ENCODE measurements at regions not wholly inside any gene's neighbourhood (a gene's known extent, or its start where the extent isn't known, plus 50 kb on each side); places are given as distances from the start of the nearest gene placed in this dataset.

DNA sequence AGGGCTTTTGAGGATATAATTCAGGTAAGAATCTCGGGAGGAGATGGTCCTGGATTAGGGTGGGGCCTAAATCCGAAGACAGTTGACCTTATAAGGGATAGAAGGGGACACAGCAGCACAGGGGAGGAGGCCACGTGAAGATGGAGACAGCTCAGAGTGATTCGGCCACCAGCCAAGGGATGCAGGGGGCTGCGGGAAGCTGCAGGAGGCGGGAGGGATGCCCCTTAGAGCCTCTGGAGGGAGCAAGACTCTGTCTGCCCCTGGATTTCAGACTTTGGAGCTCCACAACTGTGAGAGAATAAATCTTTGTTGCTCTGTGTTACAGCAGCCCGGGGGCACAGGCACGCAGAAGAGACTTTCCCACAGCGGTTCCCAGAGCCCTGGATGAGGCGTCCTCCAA lies 143.7 kb downstream of the ASB1 start:
- Histone ChIP-seq H3K4me1 (no peaks in the 10 kb centered on the region), H3K27ac (no peak overlapping the region), H3K9me3 (no peaks in the 10 kb centered on the region), H3K27me3 (no peaks in the 10 kb centered on the region), H3K36me3 (no peaks in the 10 kb centered on the region), H3K4me3 (no peak overlapping the region)
- TF ChIP-seq CTCF (IDR thresholded peaks at IDR 0.05): no peak
- DNase-seq (ENCODE audit: low spot score): no peak

DNA sequence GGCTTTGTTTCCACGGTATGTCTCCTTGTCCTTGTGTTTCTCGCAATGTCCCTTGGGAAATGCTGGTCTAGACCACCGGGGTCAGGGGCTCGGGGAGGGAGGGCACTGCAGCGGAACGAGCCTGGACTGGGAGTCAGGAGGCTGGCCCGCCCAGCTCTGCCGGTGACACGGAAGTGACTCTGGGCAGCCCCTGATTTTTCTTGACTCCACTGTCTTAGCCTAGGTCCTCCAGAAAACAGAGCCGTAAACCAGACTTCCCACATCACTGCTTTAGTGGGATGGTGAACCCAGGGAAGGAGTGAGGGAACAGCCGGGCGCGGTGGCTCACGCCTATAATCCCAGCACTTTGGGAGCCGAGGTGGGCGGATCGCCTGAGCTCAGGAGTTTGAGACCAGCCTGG lies 144.2 kb downstream of the ASB1 start:
- no peak for DNase-seq (ENCODE audit: low spot score)
- Histone ChIP-seq H3K4me3 (no peak overlapping the region), H3K27me3 (no peaks in the 10 kb centered on the region), H3K36me3 (no peaks in the 10 kb centered on the region), H3K9me3 (no peaks in the 10 kb centered on the region), H3K4me1 (no peaks in the 10 kb centered on the region), H3K27ac (no peak overlapping the region)
- no peak for TF ChIP-seq CTCF (IDR thresholded peaks at IDR 0.05)

DNA sequence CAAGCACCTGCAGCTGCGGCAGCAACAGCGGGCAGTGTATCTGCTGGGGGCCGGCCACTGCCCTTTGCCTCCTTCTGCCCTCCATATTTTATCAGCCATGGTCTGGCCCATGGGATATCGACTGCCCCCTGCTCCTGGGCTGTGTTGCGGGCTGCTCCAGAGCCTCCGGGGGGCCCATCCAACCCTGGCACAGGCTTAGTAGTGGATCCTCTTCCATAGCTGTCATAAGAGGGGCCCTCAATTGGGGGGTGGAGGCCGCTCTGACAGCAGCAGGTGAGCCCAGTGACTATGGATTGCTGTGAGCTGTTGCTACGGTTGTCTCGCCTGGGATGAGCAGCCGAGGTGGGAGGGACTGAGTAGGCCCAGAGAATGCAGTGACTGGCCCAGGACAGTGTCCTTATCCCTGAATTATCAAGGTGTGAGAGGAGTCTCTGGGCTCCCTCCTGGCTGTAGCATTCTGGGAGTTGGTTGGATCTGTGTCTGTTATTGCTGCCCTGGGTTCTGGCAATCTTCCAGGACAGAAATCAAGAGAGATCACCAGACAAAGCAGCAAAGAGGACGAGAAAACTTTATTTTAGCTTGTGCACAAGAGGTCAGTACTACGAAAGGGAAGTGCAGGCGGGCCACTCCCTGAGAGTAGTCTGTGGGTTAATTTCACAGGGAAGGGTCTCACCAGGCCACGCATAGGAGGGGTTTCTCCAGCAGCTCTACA lies 145.1 kb downstream of the ASB1 start:
- DNase-seq (ENCODE audit: low spot score): no peak
- Histone ChIP-seq H3K4me1 (no peaks in the 10 kb centered on the region), H3K4me3 (no peak overlapping the region), H3K27ac (no peak overlapping the region), H3K27me3 (no peaks in the 10 kb centered on the region), H3K9me3 (no peaks in the 10 kb centered on the region), H3K36me3 (no peaks in the 10 kb centered on the region)
- no peak for TF ChIP-seq CTCF (IDR thresholded peaks at IDR 0.05)

DNA sequence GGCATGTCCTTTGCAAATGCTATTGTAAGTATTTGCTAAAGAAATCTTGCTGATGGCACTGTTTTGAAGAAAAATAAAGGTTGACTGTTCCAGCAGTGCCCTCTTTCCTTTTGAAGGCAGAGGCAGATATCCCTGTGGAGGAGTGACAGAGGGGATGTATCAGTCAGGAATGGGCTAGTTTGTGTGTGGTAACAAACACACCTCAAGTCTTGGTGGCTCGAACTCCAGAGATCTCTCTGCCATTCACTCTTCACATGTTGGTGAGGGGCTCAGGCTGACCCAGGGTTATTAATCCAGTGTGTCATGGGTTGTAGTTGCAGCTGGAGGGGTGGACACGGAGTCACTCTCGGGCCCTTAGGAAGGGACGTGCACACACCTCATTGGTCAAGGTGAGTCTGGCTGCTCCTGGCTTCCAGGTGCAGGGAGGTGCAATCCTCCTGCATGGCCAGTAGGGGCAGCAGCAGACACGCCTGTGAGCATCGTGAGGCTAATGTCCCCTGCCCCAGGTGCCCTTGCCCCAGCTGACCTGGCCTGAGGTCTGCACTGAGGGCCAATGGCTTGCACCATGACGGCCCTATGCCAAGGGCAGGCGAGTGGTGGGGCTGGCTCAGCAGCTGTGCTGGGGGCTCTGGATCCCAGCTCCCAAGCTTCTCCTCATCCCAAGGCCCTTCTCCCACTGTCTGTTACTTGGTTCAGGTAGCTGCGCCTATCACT lies 146.5 kb downstream of the ASB1 start:
- DNase-seq (ENCODE audit: low spot score): no peak
- TF ChIP-seq CTCF (IDR thresholded peaks at IDR 0.05): peak in 1 of 2 donors; percentile 58
- Histone ChIP-seq H3K27me3 (no peaks in the 10 kb centered on the region), H3K4me3 (no peak overlapping the region), H3K36me3 (no peaks in the 10 kb centered on the region), H3K9me3 (no peaks in the 10 kb centered on the region), H3K27ac (no peak overlapping the region), H3K4me1 (no peaks in the 10 kb centered on the region)

DNA sequence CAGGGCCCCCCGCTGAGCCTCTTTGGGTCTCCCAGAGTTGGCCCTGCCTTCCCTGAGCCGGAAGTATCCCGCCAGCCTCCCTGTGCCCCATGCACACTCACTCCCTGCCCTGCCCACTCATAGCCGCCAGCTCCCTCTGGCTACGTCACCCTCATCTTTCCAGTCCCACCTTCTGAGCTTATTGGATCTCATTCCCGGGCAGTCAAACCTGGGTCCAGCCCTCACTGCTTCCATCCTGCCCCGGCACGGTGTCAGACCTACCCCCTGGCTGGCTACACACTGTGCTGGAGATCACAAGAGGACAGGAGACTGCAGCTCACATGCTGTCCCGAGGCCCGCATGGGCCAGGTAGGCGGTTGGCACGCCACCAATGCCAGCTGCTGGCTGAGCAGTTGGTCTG lies 147.2 kb downstream of the ASB1 start:
- Histone ChIP-seq H3K9me3 (no peaks in the 10 kb centered on the region), H3K36me3 (no peaks in the 10 kb centered on the region), H3K4me3 (no peak overlapping the region), H3K27ac (no peak overlapping the region), H3K4me1 (no peaks in the 10 kb centered on the region), H3K27me3 (no peaks in the 10 kb centered on the region)
- DNase-seq (ENCODE audit: low spot score): no peak
- TF ChIP-seq CTCF (IDR thresholded peaks at IDR 0.05): no peak
